NB4 (cell line): ENCODE measurements at regions not wholly inside any gene's neighbourhood (a gene's known extent, or its start where the extent isn't known, plus 50 kb on each side); places are given as distances from the start of the nearest gene placed in this dataset.

ENCODE experiments used
- DNase-seq: peaks from one replicate; pipeline ENCODE4 v3.0.0; 2010; ENCODE audit warnings: low read depth
- H3K4me3 ChIP-seq: one replicate; pipeline ENCODE4 v1.5.1; 2011; ENCODE audit warnings: mild to moderate bottlenecking, low read depth, low read length, moderate library complexity
- MYC ChIP-seq: IDR thresholded peaks from 2 replicates; pipeline ENCODE4 v1.6.1; 2011; ENCODE audit warnings: low read depth, low read length
- POLR2A ChIP-seq: IDR thresholded peaks from 2 replicates; pipeline ENCODE4 v1.6.1; 2011; ENCODE audit warnings: mild to moderate bottlenecking; ENCODE audit not compliant: insufficient read length; ENCODE audit errors: extremely low read depth
- TF ChIP-seq, protein P1 (sequence below): IDR thresholded peaks from 2 replicates; pipeline ENCODE4 v1.6.1; 2011; ENCODE audit warnings: low read depth, low read length
- TF ChIP-seq, protein P2 (sequence below): IDR thresholded peaks from one replicate; pipeline ENCODE4 v1.5.1; 2012; ENCODE audit warnings: low read depth, low read length

DNA sequence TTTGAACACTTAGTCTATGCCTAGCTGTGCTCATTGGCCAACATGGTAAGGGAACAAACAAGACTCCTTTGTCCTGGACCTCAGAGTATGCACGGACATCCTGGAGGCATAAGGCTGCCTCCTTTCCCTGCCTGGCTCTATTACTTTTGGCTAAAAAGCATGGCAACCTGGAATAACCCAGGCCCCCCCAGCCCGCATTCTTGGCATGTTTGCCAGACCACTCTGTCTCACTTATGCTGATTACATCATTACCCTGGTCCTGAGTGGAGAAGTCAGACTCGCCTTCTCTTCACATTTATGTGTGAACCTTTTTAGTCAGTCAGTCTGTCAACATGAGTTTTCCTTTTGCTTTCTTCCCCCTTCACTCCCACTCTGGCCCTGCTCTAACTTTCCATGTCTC, 58.0 kb upstream of the ELK3 start:
- TF ChIP-seq, protein P1, sequence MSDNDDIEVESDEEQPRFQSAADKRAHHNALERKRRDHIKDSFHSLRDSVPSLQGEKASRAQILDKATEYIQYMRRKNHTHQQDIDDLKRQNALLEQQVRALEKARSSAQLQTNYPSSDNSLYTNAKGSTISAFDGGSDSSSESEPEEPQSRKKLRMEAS = no peak
- TF ChIP-seq, protein P2, sequence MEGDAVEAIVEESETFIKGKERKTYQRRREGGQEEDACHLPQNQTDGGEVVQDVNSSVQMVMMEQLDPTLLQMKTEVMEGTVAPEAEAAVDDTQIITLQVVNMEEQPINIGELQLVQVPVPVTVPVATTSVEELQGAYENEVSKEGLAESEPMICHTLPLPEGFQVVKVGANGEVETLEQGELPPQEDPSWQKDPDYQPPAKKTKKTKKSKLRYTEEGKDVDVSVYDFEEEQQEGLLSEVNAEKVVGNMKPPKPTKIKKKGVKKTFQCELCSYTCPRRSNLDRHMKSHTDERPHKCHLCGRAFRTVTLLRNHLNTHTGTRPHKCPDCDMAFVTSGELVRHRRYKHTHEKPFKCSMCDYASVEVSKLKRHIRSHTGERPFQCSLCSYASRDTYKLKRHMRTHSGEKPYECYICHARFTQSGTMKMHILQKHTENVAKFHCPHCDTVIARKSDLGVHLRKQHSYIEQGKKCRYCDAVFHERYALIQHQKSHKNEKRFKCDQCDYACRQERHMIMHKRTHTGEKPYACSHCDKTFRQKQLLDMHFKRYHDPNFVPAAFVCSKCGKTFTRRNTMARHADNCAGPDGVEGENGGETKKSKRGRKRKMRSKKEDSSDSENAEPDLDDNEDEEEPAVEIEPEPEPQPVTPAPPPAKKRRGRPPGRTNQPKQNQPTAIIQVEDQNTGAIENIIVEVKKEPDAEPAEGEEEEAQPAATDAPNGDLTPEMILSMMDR = no peak
- TF ChIP-seq POLR2A (no peak), MYC (no peak)
- no peak for DNase-seq
- no peak overlapping the region for H3K4me3 ChIP-seq

DNA sequence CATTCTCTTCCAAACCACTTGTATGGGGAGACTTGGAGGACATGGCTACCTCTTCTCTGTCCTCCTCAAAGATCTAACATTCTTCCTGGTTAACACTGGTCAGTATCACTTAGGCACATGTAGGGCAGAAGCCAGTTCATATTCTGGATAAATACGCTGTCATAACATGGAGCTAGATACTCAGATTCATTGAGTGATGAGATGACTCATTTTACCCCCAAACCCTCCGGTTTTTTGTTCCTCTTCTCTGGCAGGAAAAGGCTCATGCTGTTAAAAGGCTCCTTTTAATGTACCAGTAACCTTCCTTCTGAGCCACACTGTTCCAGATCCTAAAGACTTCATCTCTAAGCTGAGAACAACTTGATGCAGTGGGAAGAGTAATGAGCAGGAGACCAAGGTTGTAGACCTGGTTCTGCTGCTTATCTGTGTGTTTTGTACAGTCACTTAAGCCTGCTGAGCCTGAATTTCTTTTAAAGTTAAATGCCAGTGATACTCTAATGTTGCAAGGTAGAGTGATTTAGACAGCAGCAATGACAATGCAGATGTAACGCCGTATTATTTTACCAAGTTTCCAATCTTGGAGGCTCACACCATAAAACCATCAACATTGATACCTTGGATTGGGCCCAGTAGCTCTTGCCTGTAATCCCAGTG, 57.3 kb upstream of the ELK3 start:
- TF ChIP-seq, protein P2 = no peak
- no peak for TF ChIP-seq MYC
- TF ChIP-seq POLR2A = no peak
- TF ChIP-seq, protein P1 = no peak
- peak; percentile 82 for DNase-seq
- H3K4me3 ChIP-seq = no peak overlapping the region

DNA sequence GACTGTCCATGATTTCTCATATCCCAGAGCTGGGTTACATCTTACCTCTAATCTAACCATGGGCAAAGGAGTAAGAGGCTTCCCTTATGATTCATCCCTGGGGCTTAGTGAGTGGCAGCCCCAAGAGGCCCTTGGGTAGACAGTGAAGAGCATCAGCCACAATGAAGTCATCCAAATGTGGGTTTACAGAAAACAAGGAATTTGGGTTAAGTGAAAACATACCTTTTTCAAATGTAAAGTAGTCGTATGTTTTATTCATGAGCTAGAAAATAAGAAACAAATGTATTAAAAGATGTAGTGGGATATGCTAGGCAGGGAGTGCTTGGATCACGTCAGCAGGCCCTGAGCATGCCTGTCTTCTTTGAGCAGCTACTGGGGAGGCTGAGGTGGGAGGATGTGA, 54.0 kb upstream of the ELK3 start:
- TF ChIP-seq POLR2A = no peak
- TF ChIP-seq, protein P1 = no peak
- H3K4me3 ChIP-seq = no peak overlapping the region
- DNase-seq = peak; percentile 75

DNA sequence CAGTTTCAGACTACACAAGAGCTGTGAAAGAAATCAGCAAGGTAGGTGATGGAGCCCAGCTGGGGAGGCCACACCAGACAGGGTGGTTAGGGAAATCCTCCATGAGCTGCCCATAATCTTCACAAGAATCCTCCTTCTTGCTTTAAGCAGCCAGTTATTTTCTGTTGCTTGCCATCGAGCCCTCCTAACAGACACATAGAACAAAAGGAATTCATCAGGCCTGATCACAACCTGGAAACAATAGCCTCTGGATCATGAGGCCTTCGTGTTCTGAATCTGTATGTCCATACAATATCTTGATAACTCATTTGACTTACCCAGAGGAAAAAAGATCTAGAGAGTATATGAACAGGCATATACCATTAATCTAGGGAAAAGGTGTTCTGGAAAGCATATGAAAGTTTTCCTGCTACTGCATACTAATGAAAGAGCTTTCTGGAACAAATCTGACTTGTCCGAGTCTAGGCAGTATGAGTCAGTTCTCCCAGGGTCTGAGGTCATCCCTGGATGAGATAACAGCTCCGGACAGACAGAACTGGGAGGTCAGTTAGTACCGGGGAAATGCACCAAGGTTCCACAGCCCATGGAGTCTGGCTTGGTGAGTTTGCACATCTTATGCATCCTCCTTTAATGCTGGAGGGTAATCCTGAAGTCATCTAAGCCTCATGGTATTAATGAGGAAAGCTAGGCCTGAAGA, 52.8 kb upstream of the ELK3 start:
- H3K4me3 ChIP-seq = no peak overlapping the region
- no peak for DNase-seq
- TF ChIP-seq POLR2A (no peak), MYC (no peak)
- TF ChIP-seq, protein P1 = no peak
- TF ChIP-seq, protein P2 = no peak

DNA sequence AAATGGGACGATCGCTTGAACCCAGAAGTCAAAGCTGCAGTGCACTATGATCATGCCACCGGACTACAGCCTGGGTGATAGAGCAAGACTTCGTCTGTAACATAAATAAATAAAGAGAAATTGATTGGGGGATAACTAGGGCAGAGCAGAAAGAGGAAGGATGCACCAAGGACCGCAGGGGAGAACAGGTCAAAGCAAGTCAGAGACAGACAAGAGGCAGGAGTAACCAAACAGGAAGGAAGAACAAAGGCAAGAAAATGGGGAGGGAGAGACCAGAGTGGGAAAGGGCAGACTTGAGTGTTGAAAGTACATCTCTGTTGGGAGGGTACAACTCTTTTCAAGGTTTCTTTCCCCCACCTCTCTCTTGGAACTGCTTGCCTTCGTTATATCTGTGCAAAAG, 50.8 kb upstream of the ELK3 start:
- DNase-seq = peak; percentile 91
- H3K4me3 ChIP-seq = peak overlapping the region; percentile 14
- TF ChIP-seq MYC (no peak), POLR2A (no peak)
- TF ChIP-seq, protein P2 = no peak
- TF ChIP-seq, protein P1 = no peak
